ENCODE measurements at regions not wholly inside any gene's neighbourhood (a gene's known extent, or its start where the extent isn't known, plus 50 kb on each side); places are given as distances from the start of the nearest gene placed in this dataset.

GRCh38 chr1:217965156-217965786 lies 319.8 kb upstream of the RRP15 start:
- H3K36me3 Mint-ChIP-seq (ENCODE audit: unreplicated experiment), result peaks cover 11% of the 10 kb centered on the region
- peaks cover 5% of the 10 kb centered on the region for H3K9me3 Mint-ChIP-seq (ENCODE audit: unreplicated experiment)
- H3K27me3 Mint-ChIP-seq (ENCODE audit: unreplicated experiment), result peaks cover 2% of the 10 kb centered on the region
- TF ChIP-seq CTCF (IDR thresholded peaks at IDR 0.05; ENCODE audit: partially characterized antibody, unreplicated experiment), result no peak
- peaks cover 1% of the 10 kb centered on the region for H3K4me1 Mint-ChIP-seq (ENCODE audit: low read depth, unreplicated experiment)
- DNase-seq, result no peak
- H3K4me3 Mint-ChIP-seq (ENCODE audit: unreplicated experiment), result no peak overlapping the region
- no peak overlapping the region for H3K27ac Mint-ChIP-seq (ENCODE audit: unreplicated experiment)

GRCh38 chr1:217968085-217968484 lies 317.0 kb upstream of the RRP15 start:
- no peak for TF ChIP-seq CTCF (IDR thresholded peaks at IDR 0.05; ENCODE audit: partially characterized antibody, unreplicated experiment)
- DNase-seq, result no peak
- H3K4me3 Mint-ChIP-seq (ENCODE audit: unreplicated experiment), result no peak overlapping the region
- peaks cover 2% of the 10 kb centered on the region for H3K27me3 Mint-ChIP-seq (ENCODE audit: unreplicated experiment)
- H3K9me3 Mint-ChIP-seq (ENCODE audit: unreplicated experiment), result peaks cover 5% of the 10 kb centered on the region
- peaks cover 12% of the 10 kb centered on the region for H3K36me3 Mint-ChIP-seq (ENCODE audit: unreplicated experiment)
- H3K27ac Mint-ChIP-seq (ENCODE audit: unreplicated experiment), result no peak overlapping the region
- H3K4me1 Mint-ChIP-seq (ENCODE audit: low read depth, unreplicated experiment), result peaks cover 1% of the 10 kb centered on the region

- Mint-ChIP-seq H3K27ac (ENCODE audit: unreplicated experiment) (no peak overlapping the region), H3K36me3 (ENCODE audit: unreplicated experiment) (peaks cover 12% of the 10 kb centered on the region), H3K27me3 (ENCODE audit: unreplicated experiment) (peaks cover under 1% of the 10 kb centered on the region), H3K4me1 (ENCODE audit: low read depth, unreplicated experiment) (peaks cover 1% of the 10 kb centered on the region), H3K9me3 (ENCODE audit: unreplicated experiment) (peaks cover 4% of the 10 kb centered on the region), H3K4me3 (ENCODE audit: unreplicated experiment) (no peak overlapping the region)
- no peak for DNase-seq
- no peak for TF ChIP-seq CTCF (IDR thresholded peaks at IDR 0.05; ENCODE audit: partially characterized antibody, unreplicated experiment)
These were observed 315.7 kb upstream of the RRP15 start for GRCh38 chr1:217969428-217969827.

- Mint-ChIP-seq H3K4me1 (ENCODE audit: low read depth, unreplicated experiment) (peaks cover 11% of the 10 kb centered on the region), H3K27me3 (ENCODE audit: unreplicated experiment) (peaks cover 8% of the 10 kb centered on the region), H3K36me3 (ENCODE audit: unreplicated experiment) (peaks cover 12% of the 10 kb centered on the region), H3K4me3 (ENCODE audit: unreplicated experiment) (no peak overlapping the region), H3K9me3 (ENCODE audit: unreplicated experiment) (peaks cover 8% of the 10 kb centered on the region), H3K27ac (ENCODE audit: unreplicated experiment) (no peak overlapping the region)
- TF ChIP-seq CTCF (IDR thresholded peaks at IDR 0.05; ENCODE audit: partially characterized antibody, unreplicated experiment), result no peak
- DNase-seq, result no peak
These were observed 307.1 kb upstream of the RRP15 start for GRCh38 chr1:217977943-217978342.

- no peak overlapping the region for H3K27ac Mint-ChIP-seq (ENCODE audit: unreplicated experiment)
- peaks cover 10% of the 10 kb centered on the region for H3K27me3 Mint-ChIP-seq (ENCODE audit: unreplicated experiment)
- H3K4me3 Mint-ChIP-seq (ENCODE audit: unreplicated experiment), result no peak overlapping the region
- peaks cover 19% of the 10 kb centered on the region for H3K4me1 Mint-ChIP-seq (ENCODE audit: low read depth, unreplicated experiment)
- DNase-seq, result no peak
- peaks cover 12% of the 10 kb centered on the region for H3K9me3 Mint-ChIP-seq (ENCODE audit: unreplicated experiment)
- no peak for TF ChIP-seq CTCF (IDR thresholded peaks at IDR 0.05; ENCODE audit: partially characterized antibody, unreplicated experiment)
- peaks cover 4% of the 10 kb centered on the region for H3K36me3 Mint-ChIP-seq (ENCODE audit: unreplicated experiment)
These were observed 303.7 kb upstream of the RRP15 start for GRCh38 chr1:217981430-217981829.

Measured in glutamatergic neuron (in vitro differentiated cells).